ENCODE measurements at regions not wholly inside any gene's neighbourhood (a gene's known extent, or its start where the extent isn't known, plus 50 kb on each side); places are given as distances from the start of the nearest gene placed in this dataset.

DNA sequence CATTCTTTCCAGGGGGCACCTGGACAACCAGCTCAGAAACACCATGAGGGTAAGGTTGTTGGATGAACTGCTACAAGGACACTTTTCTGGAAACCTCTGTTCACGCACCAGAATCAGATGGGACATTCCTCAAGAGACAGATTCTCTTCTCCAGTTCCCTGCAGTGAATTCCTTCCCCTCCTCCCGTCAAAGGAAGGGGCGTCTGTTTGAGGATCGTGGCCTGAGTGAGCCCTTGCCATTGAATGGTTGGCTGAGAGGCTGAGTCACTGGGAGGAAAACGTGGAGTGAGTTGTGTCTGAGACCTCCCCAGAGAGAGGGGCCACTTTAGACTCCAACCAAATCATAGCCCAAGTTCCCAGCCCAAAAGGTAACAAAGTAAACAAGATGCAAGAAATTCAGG, 79.4 kb upstream of the ZNF507 start:
- Mint-ChIP-seq H3K27ac (no peak overlapping the region), H3K27me3 (peaks cover 6% of the 10 kb centered on the region), H3K36me3 (ENCODE audit: low read depth) (no peaks in the 10 kb centered on the region), H3K9me3 (no peaks in the 10 kb centered on the region), H3K4me3 (no peak overlapping the region), H3K4me1 (ENCODE audit: low read depth) (no peaks in the 10 kb centered on the region)
- no peak for ATAC-seq
- TF ChIP-seq, protein P1, sequence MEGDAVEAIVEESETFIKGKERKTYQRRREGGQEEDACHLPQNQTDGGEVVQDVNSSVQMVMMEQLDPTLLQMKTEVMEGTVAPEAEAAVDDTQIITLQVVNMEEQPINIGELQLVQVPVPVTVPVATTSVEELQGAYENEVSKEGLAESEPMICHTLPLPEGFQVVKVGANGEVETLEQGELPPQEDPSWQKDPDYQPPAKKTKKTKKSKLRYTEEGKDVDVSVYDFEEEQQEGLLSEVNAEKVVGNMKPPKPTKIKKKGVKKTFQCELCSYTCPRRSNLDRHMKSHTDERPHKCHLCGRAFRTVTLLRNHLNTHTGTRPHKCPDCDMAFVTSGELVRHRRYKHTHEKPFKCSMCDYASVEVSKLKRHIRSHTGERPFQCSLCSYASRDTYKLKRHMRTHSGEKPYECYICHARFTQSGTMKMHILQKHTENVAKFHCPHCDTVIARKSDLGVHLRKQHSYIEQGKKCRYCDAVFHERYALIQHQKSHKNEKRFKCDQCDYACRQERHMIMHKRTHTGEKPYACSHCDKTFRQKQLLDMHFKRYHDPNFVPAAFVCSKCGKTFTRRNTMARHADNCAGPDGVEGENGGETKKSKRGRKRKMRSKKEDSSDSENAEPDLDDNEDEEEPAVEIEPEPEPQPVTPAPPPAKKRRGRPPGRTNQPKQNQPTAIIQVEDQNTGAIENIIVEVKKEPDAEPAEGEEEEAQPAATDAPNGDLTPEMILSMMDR (IDR thresholded peaks at IDR 0.05), result no peak
- no peak for DNase-seq
- CTCF ChIA-PET, result no interaction called here
- intact Hi-C loops (cut with micrococcal nuclease), result no loop called here
- POLR2A ChIA-PET, result no interaction called here

DNA sequence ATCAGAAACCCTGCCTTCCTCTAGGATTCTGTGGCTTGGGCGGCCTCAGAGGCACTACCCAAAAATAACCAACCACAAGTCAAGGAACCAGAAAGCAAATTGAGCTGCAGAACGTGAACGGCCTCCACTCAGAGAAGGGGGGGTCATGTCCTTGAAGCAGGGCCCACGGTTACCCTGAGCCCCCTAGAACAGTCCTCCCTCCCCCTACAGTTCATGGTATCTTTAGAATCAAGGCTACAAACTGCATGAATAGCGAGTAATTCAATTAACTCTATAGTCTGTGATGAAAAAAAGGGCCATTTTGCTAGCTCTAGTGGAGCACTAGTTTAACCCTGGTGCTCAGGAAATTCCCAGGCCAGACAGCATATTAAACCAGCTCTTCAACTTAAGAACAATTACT, 79.0 kb upstream of the ZNF507 start:
- peaks cover 6% of the 10 kb centered on the region for H3K27me3 Mint-ChIP-seq
- no peaks in the 10 kb centered on the region for H3K36me3 Mint-ChIP-seq (ENCODE audit: low read depth)
- no peaks in the 10 kb centered on the region for H3K9me3 Mint-ChIP-seq
- H3K27ac Mint-ChIP-seq, result no peak overlapping the region
- intact Hi-C loops (cut with micrococcal nuclease), result no loop called here
- TF ChIP-seq, protein P1 (IDR thresholded peaks at IDR 0.05), result no peak
- POLR2A ChIA-PET, result no interaction called here
- ATAC-seq, result no peak
- DNase-seq, result no peak
- CTCF ChIA-PET, result no interaction called here
- no peaks in the 10 kb centered on the region for H3K4me1 Mint-ChIP-seq (ENCODE audit: low read depth)
- H3K4me3 Mint-ChIP-seq, result no peak overlapping the region

DNA sequence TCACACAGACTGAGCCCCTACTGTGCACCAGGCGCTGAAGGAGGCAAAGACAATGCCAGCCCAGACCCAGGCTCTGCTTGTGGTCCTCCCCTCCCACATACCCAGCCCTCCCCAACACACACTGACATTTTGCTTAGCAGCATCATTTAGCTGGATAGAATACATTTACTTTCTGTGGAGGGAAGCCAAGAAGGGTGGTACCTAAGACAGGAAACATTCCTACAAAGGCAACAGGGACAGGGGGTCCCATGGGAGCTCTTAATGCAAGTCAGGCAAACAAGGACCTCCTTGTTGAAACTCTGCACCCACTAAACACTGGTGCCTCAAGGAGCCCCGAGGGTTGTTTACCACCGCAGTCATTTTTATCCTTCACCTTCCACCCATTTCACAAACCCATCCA, 77.0 kb upstream of the ZNF507 start:
- H3K4me1 Mint-ChIP-seq (ENCODE audit: low read depth), result no peaks in the 10 kb centered on the region
- DNase-seq, result no peak
- H3K27me3 Mint-ChIP-seq, result peaks cover 6% of the 10 kb centered on the region
- H3K36me3 Mint-ChIP-seq (ENCODE audit: low read depth), result no peaks in the 10 kb centered on the region
- H3K9me3 Mint-ChIP-seq, result peaks cover under 1% of the 10 kb centered on the region
- TF ChIP-seq, protein P1 (IDR thresholded peaks at IDR 0.05), result no peak
- H3K4me3 Mint-ChIP-seq, result no peak overlapping the region
- intact Hi-C loops (cut with micrococcal nuclease), result no loop called here
- ChIA-PET POLR2A (no interaction called here), CTCF (no interaction called here)
- no peak overlapping the region for H3K27ac Mint-ChIP-seq
- ATAC-seq, result no peak

DNA sequence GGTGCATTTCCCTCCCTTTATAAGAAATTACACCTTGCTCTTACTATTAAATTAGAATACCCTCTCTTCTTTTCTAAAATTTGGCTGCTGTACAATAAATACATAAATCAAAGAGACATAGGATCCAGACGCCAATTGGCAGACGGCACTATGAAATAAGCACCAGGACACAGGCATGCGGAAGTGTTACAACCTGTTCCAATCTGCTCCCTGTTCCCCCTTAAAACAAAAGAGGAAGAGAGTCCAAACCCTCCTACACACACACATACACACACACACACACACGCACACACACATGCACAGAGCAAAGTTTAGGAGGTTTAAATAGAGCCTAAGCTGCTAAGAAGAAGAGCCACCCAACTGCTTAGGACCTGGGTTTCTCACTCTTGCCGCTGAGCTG, 75.6 kb upstream of the ZNF507 start:
- CTCF ChIA-PET, result no interaction called here
- POLR2A ChIA-PET, result no interaction called here
- no peak overlapping the region for H3K4me3 Mint-ChIP-seq
- ATAC-seq (no peak), DNase-seq (no peak)
- H3K4me1 Mint-ChIP-seq (ENCODE audit: low read depth), result no peaks in the 10 kb centered on the region
- TF ChIP-seq, protein P1 (IDR thresholded peaks at IDR 0.05), result no peak
- intact Hi-C loops (cut with micrococcal nuclease), result no loop called here
- no peak overlapping the region for H3K27ac Mint-ChIP-seq
- peaks cover 8% of the 10 kb centered on the region for H3K9me3 Mint-ChIP-seq
- H3K27me3 Mint-ChIP-seq, result peaks cover 9% of the 10 kb centered on the region
- H3K36me3 Mint-ChIP-seq (ENCODE audit: low read depth), result peaks cover 1% of the 10 kb centered on the region

DNA sequence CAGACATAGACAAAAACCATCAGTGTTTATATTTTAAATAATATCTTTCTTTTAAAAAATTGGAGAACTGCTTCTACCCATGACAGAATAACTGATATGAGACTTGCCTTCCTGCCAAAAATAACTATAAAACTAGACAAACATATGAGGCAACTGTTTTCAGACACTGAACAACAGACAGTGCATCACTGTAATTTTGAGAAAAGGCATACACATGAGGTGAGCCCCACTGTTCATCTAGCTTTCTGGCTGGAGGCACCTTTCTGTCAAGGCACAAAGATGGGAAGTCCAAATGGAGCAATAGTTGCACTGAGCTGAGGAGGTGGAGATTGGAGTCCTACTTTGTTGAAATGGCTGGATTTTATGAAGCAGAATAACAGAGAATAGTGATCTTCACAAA, 71.9 kb upstream of the ZNF507 start:
- peaks cover 9% of the 10 kb centered on the region for H3K9me3 Mint-ChIP-seq
- CTCF ChIA-PET, result no interaction called here
- DNase-seq (no peak), ATAC-seq (no peak)
- no peaks in the 10 kb centered on the region for H3K4me1 Mint-ChIP-seq (ENCODE audit: low read depth)
- intact Hi-C loops (cut with micrococcal nuclease), result no loop called here
- peaks cover 1% of the 10 kb centered on the region for H3K36me3 Mint-ChIP-seq (ENCODE audit: low read depth)
- POLR2A ChIA-PET, result no interaction called here
- TF ChIP-seq, protein P1 (IDR thresholded peaks at IDR 0.05), result no peak
- H3K4me3 Mint-ChIP-seq, result no peak overlapping the region
- H3K27me3 Mint-ChIP-seq, result peaks cover 7% of the 10 kb centered on the region
- no peak overlapping the region for H3K27ac Mint-ChIP-seq
